Parathyroid adenoma (tissue), 2 donors: ENCODE measurements at regions not wholly inside any gene's neighbourhood (a gene's known extent, or its start where the extent isn't known, plus 50 kb on each side); places are given as distances from the start of the nearest gene placed in this dataset.

Source experiments
- H2AFZ ChIP-seq: fragments of 300-600 bp; sonication (generic); one replicate; pipeline ENCODE4 v1.7.0; 2017; ENCODE audit warnings: antibody characterized with exemption, mild to moderate bottlenecking
- H3K27ac ChIP-seq: fragments of 300-600 bp; sonication (generic); one replicate; pipeline ENCODE4 v1.7.0; 2017
- H3K27me3 ChIP-seq: fragments of 300-600 bp; sonication (generic); one replicate; pipeline ENCODE4 v1.7.0; 2017; ENCODE audit warnings: low read length; ENCODE audit not compliant: control insufficient read depth, insufficient read depth
- H3K36me3 ChIP-seq: fragments of 300-600 bp; sonication (generic); one replicate; pipeline ENCODE4 v1.7.0; 2017; ENCODE audit warnings: low read length; ENCODE audit not compliant: control insufficient read depth, insufficient read depth
- H3K4me1 ChIP-seq: fragments of 300-600 bp; sonication (generic); one replicate; pipeline ENCODE4 v1.7.0; 2017; ENCODE audit warnings: control low read depth
- H3K4me2 ChIP-seq: fragments of 300-600 bp; sonication (generic); one replicate; pipeline ENCODE4 v1.7.0; 2017; ENCODE audit warnings: low read length
- H3K4me3 ChIP-seq: fragments of 300-600 bp; sonication (generic); one replicate; pipeline ENCODE4 v1.7.0; 2017; ENCODE audit warnings: low read depth, low read length
- H3K79me2 ChIP-seq: fragments of 300-600 bp; sonication (generic); one replicate; pipeline ENCODE4 v1.7.0; 2017; ENCODE audit warnings: control low read depth
- H3K9ac ChIP-seq: fragments of 300-600 bp; sonication (generic); one replicate; pipeline ENCODE4 v1.7.0; 2017; ENCODE audit warnings: mild to moderate bottlenecking
- H3K9me3 ChIP-seq: fragments of 300-600 bp; sonication (generic); one replicate; pipeline ENCODE4 v1.7.0; 2017; ENCODE audit warnings: low read length; ENCODE audit not compliant: control insufficient read depth
- CTCF ChIP-seq: fragments of 300-600 bp; sonication (generic); IDR thresholded peaks from one replicate; pipeline ENCODE4 v1.7.0; 2017; ENCODE audit warnings: antibody characterized with exemption, mild to moderate bottlenecking
- donor health status: primary hyperparathyroidism.

- Histone ChIP-seq H2AFZ (no peak overlapping the region), H3K4me2 (no peak overlapping the region), H3K4me3 (no peak overlapping the region), H3K79me2 (no peaks in the 10 kb centered on the region), H3K27me3 (no peaks in the 10 kb centered on the region), H3K4me1 (peaks cover 5% of the 10 kb centered on the region), H3K36me3 (no peaks in the 10 kb centered on the region), H3K27ac (no peak overlapping the region), H3K9ac (no peak overlapping the region), H3K9me3 (no peaks in the 10 kb centered on the region)
- no peak for TF ChIP-seq CTCF
Observed at GRCh38 chr4:102438396-102439235, 62.5 kb upstream of the NFKB1 start.

GRCh38 chr4:102439236-102439614 lies 61.9 kb upstream of the NFKB1 start:
- Histone ChIP-seq H3K27ac (no peak overlapping the region), H3K9me3 (no peaks in the 10 kb centered on the region), H2AFZ (no peak overlapping the region), H3K4me3 (no peak overlapping the region), H3K4me2 (no peak overlapping the region), H3K79me2 (no peaks in the 10 kb centered on the region), H3K9ac (no peak overlapping the region), H3K4me1 (peaks cover 5% of the 10 kb centered on the region), H3K27me3 (no peaks in the 10 kb centered on the region), H3K36me3 (no peaks in the 10 kb centered on the region)
- no peak for TF ChIP-seq CTCF

GRCh38 chr4:102439812-102440211 lies 61.3 kb upstream of the NFKB1 start:
- no peak for TF ChIP-seq CTCF
- no peak overlapping the region for H3K27ac ChIP-seq

GRCh38 chr4:102440498-102440897 lies 60.7 kb upstream of the NFKB1 start:
- Histone ChIP-seq H3K27me3 (no peaks in the 10 kb centered on the region), H3K4me3 (no peak overlapping the region), H3K4me1 (peaks cover 5% of the 10 kb centered on the region), H3K27ac (no peak overlapping the region), H3K9me3 (no peaks in the 10 kb centered on the region), H2AFZ (no peak overlapping the region), H3K79me2 (no peaks in the 10 kb centered on the region), H3K4me2 (no peak overlapping the region), H3K36me3 (no peaks in the 10 kb centered on the region), H3K9ac (no peak overlapping the region)
- no peak for TF ChIP-seq CTCF

More at GRCh38 chr4:102439812-102440211, 61.3 kb upstream of the NFKB1 start:
- H3K27me3 ChIP-seq, result no peaks in the 10 kb centered on the region
- H3K4me2 ChIP-seq, result no peak overlapping the region
- H3K9me3 ChIP-seq, result no peaks in the 10 kb centered on the region
- H3K36me3 ChIP-seq, result no peaks in the 10 kb centered on the region
- H2AFZ ChIP-seq, result no peak overlapping the region
- H3K4me1 ChIP-seq, result peaks cover 5% of the 10 kb centered on the region
- H3K4me3 ChIP-seq, result no peak overlapping the region
- H3K79me2 ChIP-seq, result no peaks in the 10 kb centered on the region
- H3K9ac ChIP-seq, result no peak overlapping the region
